K562 (cell line): ENCODE measurements at regions not wholly inside any gene's neighbourhood (a gene's known extent, or its start where the extent isn't known, plus 50 kb on each side); places are given as distances from the start of the nearest gene placed in this dataset.

ENCODE experiments used
- ATAC-seq: fragments of 200-7000 bp; cut with Tn5 transposase; 3 replicates; pipeline ENCODE4 v1.9.1; 2020; ENCODE audit warnings: moderate library complexity
- BruUV-seq: library from RNA; stranded (reverse); fragments of 400-500 nt; replicated peaks from 2 replicates; lab custom pipeline; 2021; lab: Mats Ljungman, UMichigan
- CTCF ChIA-PET: fragments of 300-600 bp; formaldehyde crosslinking; extraction: SDS; loops from one replicate; lab custom pipeline; 2021; ENCODE audit warnings: low intra/inter-chr PET ratio; lab: Yijun Ruan, JAX
- POLR2A ChIA-PET: fragments of 300-600, 350-650 bp; sonication (Branson Sonifier 250); formaldehyde crosslinking; extraction: SDS; loops from one replicate; lab custom pipeline; 2021; ENCODE audit warnings: antibody characterized with exemption, inconsistent platforms; lab: Yijun Ruan, JAX
- DNase-seq, 4 experiments: peaks; one replicate each; pipeline versions ENCODE4 v3.0.0 to v3.0.0-alpha.2; 2011 to 2018; ENCODE audit warnings: low spot score in 3 of 4, mixed read lengths in 3 of 4; ENCODE audit errors: extremely low read depth in 1 of 4
- FAIRE-seq: peaks from 2 replicates; lab custom pipeline; 2011; peaks lifted over from hg19 to GRCh38; lab: Jason Lieb, UNC
- H2AFZ ChIP-seq: 2 replicates; pipeline ENCODE4 v1.6.0; 2011; ENCODE audit warnings: low read depth, low read length, control low read depth, inconsistent platforms
- H3K27ac ChIP-seq: fragments of 200-600 bp; 3 replicates; pipeline ENCODE4 v1.8.0; 2011; ENCODE audit warnings: low read depth, mild to moderate bottlenecking, control low read depth, inconsistent platforms, low read length, moderate library complexity, mixed read lengths; ENCODE audit errors: extremely low read depth
- H3K27me3 ChIP-seq, 2 experiments: fragments of 300-600 bp in 1 of 2; 2 replicates in 1 of 2; 3 replicates in 1 of 2; pipeline versions ENCODE4 v1.6.0 to v1.8.0; 2011; ENCODE audit warnings: inconsistent platforms in 2 of 2, low read length in 2 of 2, mild to moderate bottlenecking in 1 of 2, mixed read lengths in 1 of 2, moderate library complexity in 1 of 2; ENCODE audit not compliant: control insufficient read depth in 2 of 2, insufficient read depth in 2 of 2
- H3K36me3 ChIP-seq: fragments of 300-600 bp; 3 replicates; pipeline ENCODE4 v1.8.0; 2011; ENCODE audit warnings: mild to moderate bottlenecking, low read length, inconsistent platforms; ENCODE audit not compliant: control insufficient read depth, insufficient read depth
- H3K4me1 ChIP-seq, 2 experiments: fragments of 200-600 bp in 1 of 2; replicated peaks in 1 of 2; 2 replicates in 1 of 2; 3 replicates in 1 of 2; pipeline versions ENCODE4 v1.5.1 to v1.8.0; 2011; ENCODE audit warnings: inconsistent platforms in 2 of 2, low read length in 2 of 2, mild to moderate bottlenecking in 1 of 2, mixed read lengths in 1 of 2, moderate library complexity in 1 of 2; ENCODE audit not compliant: control insufficient read depth in 2 of 2, insufficient read depth in 2 of 2
- H3K4me2 ChIP-seq: 2 replicates; pipeline ENCODE4 v1.6.1; 2011; ENCODE audit warnings: low read length, control low read depth, inconsistent platforms, mixed read lengths; ENCODE audit not compliant: insufficient read depth
- H3K4me3 ChIP-seq: fragments of 200-600 bp; sonication (generic), shearing (Covaris generic); 2 replicates; pipeline ENCODE4 v1.5.1; 2016; ENCODE audit warnings: control low read depth, inconsistent platforms
- H3K79me2 ChIP-seq: fragments of 200-600 bp; 3 replicates; pipeline ENCODE4 v1.8.0; 2011; ENCODE audit warnings: low read length, inconsistent platforms; ENCODE audit not compliant: control insufficient read depth, insufficient read depth
- H3K9ac ChIP-seq, 2 experiments: 2 replicates each; pipeline versions ENCODE4 v1.6.0 to v1.6.1; 2011; ENCODE audit warnings: low read depth in 2 of 2, low read length in 2 of 2, control low read depth in 1 of 2, inconsistent platforms in 1 of 2, mild to moderate bottlenecking in 1 of 2, mixed read lengths in 1 of 2; ENCODE audit not compliant: insufficient read depth in 1 of 2
- H3K9me1 ChIP-seq: one replicate; pipeline ENCODE4 v1.6.0; 2011; ENCODE audit warnings: inconsistent platforms, mild to moderate bottlenecking, low read length, moderate library complexity; ENCODE audit not compliant: control insufficient read depth, insufficient read depth
- H3K9me3 ChIP-seq: replicated peaks from 2 replicates; pipeline ENCODE4 v1.5.1; 2011; ENCODE audit warnings: low read depth, low read length, inconsistent platforms; ENCODE audit not compliant: control insufficient read depth, insufficient read depth
- H4K20me1 ChIP-seq: replicated peaks from 2 replicates; pipeline ENCODE4 v1.6.1; 2011; ENCODE audit warnings: low read length, inconsistent platforms, mixed read lengths; ENCODE audit not compliant: control insufficient read depth, insufficient read depth
- DMBX1 ChIP-seq: fragments of 250-450 bp; sonication (Bioruptor Pico); IDR thresholded peaks from 2 replicates; pipeline ENCODE4 v1.8.0; 2022; ENCODE audit warnings: inconsistent platforms, mild to moderate bottlenecking, moderate library complexity, borderline replicate concordance
- GATA2 ChIP-seq: sonication (generic); formaldehyde crosslinking; IDR thresholded peaks from 2 replicates; pipeline ENCODE4 v1.4.0; 2020; ENCODE audit warnings: mild to moderate bottlenecking, missing genetic modification reagents
- MCM3 ChIP-seq: fragments of 450-650 bp; IDR thresholded peaks from 2 replicates; pipeline ENCODE4 v1.6.1; 2016
- MECOM ChIP-seq: fragments of 250-450 bp; sonication (Bioruptor Pico); IDR thresholded peaks from 2 replicates; pipeline ENCODE4 v1.8.0; 2022; ENCODE audit warnings: inconsistent platforms
- NR2C2 ChIP-seq, 2 experiments: fragments of 200-800 bp in 1 of 2; sonication (Bioruptor generic) in 1 of 2; sonication (generic) in 1 of 2; formaldehyde crosslinking in 1 of 2; IDR thresholded peaks; 2 replicates each; pipeline versions ENCODE4 v1.6.1 to v1.8.0; 2016 to 2022; ENCODE audit warnings: mild to moderate bottlenecking in 1 of 2, missing compliant biosample characterization in 1 of 2, missing genetic modification characterization in 1 of 2, missing genetic modification reagents in 1 of 2
- PRDM10 ChIP-seq: fragments of 450-650 bp; IDR thresholded peaks from 2 replicates; pipeline ENCODE4 v1.6.1; 2018; ENCODE audit not compliant: partially characterized antibody
- YBX1 ChIP-seq: fragments of 450-650 bp; IDR thresholded peaks from 2 replicates; pipeline ENCODE4 v1.7.1; 2016; ENCODE audit warnings: mild to moderate bottlenecking
- ZFP30 ChIP-seq: fragments of 250-450 bp; sonication (Bioruptor Pico); IDR thresholded peaks from 2 replicates; pipeline ENCODE4 v1.8.0; 2022; ENCODE audit warnings: moderate library complexity, mild to moderate bottlenecking, inconsistent platforms, borderline replicate concordance
- ZKSCAN1 ChIP-seq: fragments of 150-350 bp; IDR thresholded peaks from 2 replicates; pipeline ENCODE4 v1.6.1; 2016; ENCODE audit warnings: low read depth, low read length
- WGBS: fragments of 100-300 bp; shearing (Covaris generic); methylation state at CpG from one replicate; pipeline ENCODE4 v1.1.6; 2016; ENCODE audit warnings: low coverage, mixed read lengths; ENCODE audit not compliant: insufficient coverage; ENCODE audit errors: missing lambda C conversion rate; 5-methylcytosine and 5-hydroxymethylcytosine counted together
- in situ Hi-C: fragments of 300-500 bp; cut with MboI; formaldehyde crosslinking; loops from 4 replicates; pipeline ENCODE4 v1.15.0; 2018; ENCODE audit warnings: inconsistent platforms, mixed read lengths
- intact Hi-C: fragments of 100-400 bp; cut with micrococcal nuclease; formaldehyde crosslinking; loops from 2 replicates; pipeline ENCODE4 v1.14.2; 2022
- TF ChIP-seq, protein P1 (sequence below): fragments of 450-650 bp; formaldehyde crosslinking; conservative IDR thresholded peaks from 2 replicates; pipeline ENCODE4 v1.4.0; 2022; ENCODE audit warnings: mild to moderate bottlenecking, missing genetic modification characterization
- TF ChIP-seq, protein P2 (sequence below): sonication (generic); formaldehyde crosslinking; IDR thresholded peaks from 2 replicates; pipeline ENCODE4 v1.8.1; 2022; ENCODE audit warnings: missing genetic modification reagents

- no peaks in the 10 kb centered on the region for H4K20me1 ChIP-seq
- WGBS = 2% methylated on average over 6 of the region's 6 CpGs
- H2AFZ ChIP-seq = no peak overlapping the region
- no TSS peak for BruUV-seq
- ATAC-seq (no peak), DNase-seq (no peak), FAIRE-seq (no peak)
- ChIA-PET POLR2A (no interaction called here), CTCF (no interaction called here)
- no peak overlapping the region for H3K9ac ChIP-seq
- H3K9me1 ChIP-seq = no peaks in the 10 kb centered on the region
- intact Hi-C loops = no loop called here
- in situ Hi-C loops = no loop called here
- H3K27ac ChIP-seq = no peak overlapping the region
- no peak overlapping the region for H3K4me2 ChIP-seq
- H3K79me2 ChIP-seq = no peaks in the 10 kb centered on the region
- H3K9me3 ChIP-seq = no peaks in the 10 kb centered on the region
- no peak for TF ChIP-seq PRDM10
- TF ChIP-seq, protein P1, sequence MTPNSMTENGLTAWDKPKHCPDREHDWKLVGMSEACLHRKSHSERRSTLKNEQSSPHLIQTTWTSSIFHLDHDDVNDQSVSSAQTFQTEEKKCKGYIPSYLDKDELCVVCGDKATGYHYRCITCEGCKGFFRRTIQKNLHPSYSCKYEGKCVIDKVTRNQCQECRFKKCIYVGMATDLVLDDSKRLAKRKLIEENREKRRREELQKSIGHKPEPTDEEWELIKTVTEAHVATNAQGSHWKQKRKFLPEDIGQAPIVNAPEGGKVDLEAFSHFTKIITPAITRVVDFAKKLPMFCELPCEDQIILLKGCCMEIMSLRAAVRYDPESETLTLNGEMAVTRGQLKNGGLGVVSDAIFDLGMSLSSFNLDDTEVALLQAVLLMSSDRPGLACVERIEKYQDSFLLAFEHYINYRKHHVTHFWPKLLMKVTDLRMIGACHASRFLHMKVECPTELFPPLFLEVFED = no peak
- TF ChIP-seq, protein P2, sequence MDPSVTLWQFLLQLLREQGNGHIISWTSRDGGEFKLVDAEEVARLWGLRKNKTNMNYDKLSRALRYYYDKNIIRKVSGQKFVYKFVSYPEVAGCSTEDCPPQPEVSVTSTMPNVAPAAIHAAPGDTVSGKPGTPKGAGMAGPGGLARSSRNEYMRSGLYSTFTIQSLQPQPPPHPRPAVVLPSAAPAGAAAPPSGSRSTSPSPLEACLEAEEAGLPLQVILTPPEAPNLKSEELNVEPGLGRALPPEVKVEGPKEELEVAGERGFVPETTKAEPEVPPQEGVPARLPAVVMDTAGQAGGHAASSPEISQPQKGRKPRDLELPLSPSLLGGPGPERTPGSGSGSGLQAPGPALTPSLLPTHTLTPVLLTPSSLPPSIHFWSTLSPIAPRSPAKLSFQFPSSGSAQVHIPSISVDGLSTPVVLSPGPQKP (CRISPR knock-in tag) = no peak
- TF ChIP-seq MCM3 = no peak
- no peak for TF ChIP-seq YBX1
- TF ChIP-seq MECOM (CRISPR knock-in tag) = no peak
- TF ChIP-seq ZKSCAN1 = no peak
- TF ChIP-seq DMBX1 (CRISPR knock-in tag) = no peak
- no peak for TF ChIP-seq ZFP30 (CRISPR knock-in tag)
- no peak for TF ChIP-seq NR2C2 (CRISPR knock-in tag; IDR thresholded peaks at IDR 0.05)
- no peak for TF ChIP-seq NR2C2 (tag; IDR thresholded peaks at IDR 0.05)
- TF ChIP-seq GATA2 = no peak
- no peaks in the 10 kb centered on the region for H3K36me3 ChIP-seq
- no peaks in the 10 kb centered on the region for H3K27me3 ChIP-seq
- no peaks in the 10 kb centered on the region for H3K4me1 ChIP-seq
- no peak overlapping the region for H3K4me3 ChIP-seq
Observed at GRCh38 chr1:88529581-88529980, 154.5 kb upstream of the PKN2 start.
